Astrocyte (in vitro differentiated cells and primary cell): ENCODE measurements at regions not wholly inside any gene's neighbourhood (a gene's known extent, or its start where the extent isn't known, plus 50 kb on each side); places are given as distances from the start of the nearest gene placed in this dataset.

ENCODE experiments used
- DNase-seq: peaks from one replicate; pipeline ENCODE4 v3.0.0-alpha.2; 2010; ENCODE audit warnings: low read depth
- FAIRE-seq: peaks from 2 replicates; lab custom pipeline; 2011; peaks lifted over from hg19 to GRCh38; lab: Jason Lieb, UNC
- H2AFZ ChIP-seq: 2 replicates; pipeline ENCODE4 v1.6.0; 2012; ENCODE audit warnings: low read depth, low read length, inconsistent platforms
- H3K27ac ChIP-seq: 2 replicates; pipeline ENCODE4 v1.5.1; 2011; ENCODE audit warnings: low read depth, low read length, inconsistent platforms
- H3K27me3 ChIP-seq: 2 replicates; pipeline ENCODE4 v1.6.0; 2011; ENCODE audit warnings: low read length, inconsistent platforms; ENCODE audit not compliant: insufficient read depth
- H3K36me3 ChIP-seq: 2 replicates; pipeline ENCODE4 v1.5.1; 2011; ENCODE audit warnings: low read length, inconsistent platforms; ENCODE audit not compliant: insufficient read depth
- H3K4me1 ChIP-seq: 2 replicates; pipeline ENCODE4 v1.5.1; 2011; ENCODE audit warnings: low read length, inconsistent platforms; ENCODE audit not compliant: insufficient read depth
- H3K4me2 ChIP-seq: 2 replicates; pipeline ENCODE4 v1.6.0; 2012; ENCODE audit warnings: low read length, inconsistent platforms
- H3K4me3 ChIP-seq: 2 replicates; pipeline ENCODE4 v1.5.1; 2011; ENCODE audit warnings: low read depth, mild to moderate bottlenecking, low read length, inconsistent platforms; ENCODE audit not compliant: insufficient read depth
- H3K79me2 ChIP-seq: 2 replicates; pipeline ENCODE4 v1.6.0; 2012; ENCODE audit warnings: mild to moderate bottlenecking, low read length, inconsistent platforms; ENCODE audit not compliant: insufficient read depth
- H3K9ac ChIP-seq: 2 replicates; pipeline ENCODE4 v1.6.0; 2012; ENCODE audit warnings: mild to moderate bottlenecking, low read length, inconsistent platforms
- H3K9me3 ChIP-seq: 2 replicates; pipeline ENCODE4 v1.5.1; 2012; ENCODE audit warnings: low read depth, mild to moderate bottlenecking, low read length, inconsistent platforms; ENCODE audit not compliant: insufficient read depth
- H4K20me1 ChIP-seq: 2 replicates; pipeline ENCODE4 v1.6.0; 2012; ENCODE audit warnings: low read length, inconsistent platforms; ENCODE audit not compliant: insufficient read depth
- H3K27ac Mint-ChIP-seq: one replicate; pipeline ENCODE4 v1.8.0; 2021; ENCODE audit warnings: mild to moderate bottlenecking, mixed read lengths; ENCODE audit not compliant: unreplicated experiment
- H3K27me3 Mint-ChIP-seq: one replicate; pipeline ENCODE4 v1.8.0; 2021; ENCODE audit warnings: low read depth, mixed read lengths; ENCODE audit not compliant: unreplicated experiment
- H3K36me3 Mint-ChIP-seq: one replicate; pipeline ENCODE4 v1.8.0; 2021; ENCODE audit warnings: low read depth, mixed read lengths; ENCODE audit not compliant: unreplicated experiment
- H3K4me1 Mint-ChIP-seq: one replicate; pipeline ENCODE4 v1.8.0; 2021; ENCODE audit warnings: low read depth, mixed read lengths; ENCODE audit not compliant: unreplicated experiment
- H3K4me3 Mint-ChIP-seq: one replicate; pipeline ENCODE4 v1.8.0; 2021; ENCODE audit warnings: mild to moderate bottlenecking, moderate library complexity, mixed read lengths; ENCODE audit not compliant: unreplicated experiment
- H3K9me3 Mint-ChIP-seq: one replicate; pipeline ENCODE4 v1.8.0; 2021; ENCODE audit warnings: mild to moderate bottlenecking, mixed read lengths; ENCODE audit not compliant: unreplicated experiment
- CTCF ChIP-seq: IDR thresholded peaks from 2 replicates; pipeline ENCODE4 v1.5.1; 2011; ENCODE audit warnings: low read depth, mild to moderate bottlenecking, inconsistent platforms, low read length, moderate library complexity; ENCODE audit not compliant: insufficient read depth
- EZH2 ChIP-seq: IDR thresholded peaks from 2 replicates; pipeline ENCODE4 v1.6.1; 2012; ENCODE audit warnings: mild to moderate bottlenecking, low read length, inconsistent platforms; ENCODE audit not compliant: insufficient read depth

- H3K27ac ChIP-seq: no peak overlapping the region
- no peaks in the 10 kb centered on the region for H4K20me1 ChIP-seq
- no peaks in the 10 kb centered on the region for H3K79me2 ChIP-seq
- H3K4me1 ChIP-seq: no peaks in the 10 kb centered on the region
- H3K9me3 ChIP-seq: peaks cover 6% of the 10 kb centered on the region
- DNase-seq (no peak), FAIRE-seq (no peak)
- H3K4me2 ChIP-seq: no peak overlapping the region
- no peaks in the 10 kb centered on the region for H3K36me3 Mint-ChIP-seq
- no peaks in the 10 kb centered on the region for H3K27me3 Mint-ChIP-seq
- H3K4me3 ChIP-seq: no peak overlapping the region
- H3K27ac Mint-ChIP-seq: no peak overlapping the region
- no peaks in the 10 kb centered on the region for H3K36me3 ChIP-seq
- H2AFZ ChIP-seq: no peak overlapping the region
- no peak overlapping the region for H3K9ac ChIP-seq
- H3K4me1 Mint-ChIP-seq: peaks cover 11% of the 10 kb centered on the region
- no peak overlapping the region for H3K4me3 Mint-ChIP-seq
- peaks cover 5% of the 10 kb centered on the region for H3K9me3 Mint-ChIP-seq
- no peaks in the 10 kb centered on the region for H3K27me3 ChIP-seq
- TF ChIP-seq EZH2 (no peak), CTCF (no peak)
Observed at GRCh38 chr4:187433141-187433540, 562.4 kb upstream of the ZFP42 start.

GRCh38 chr4:187436251-187436650, 559.3 kb upstream of the ZFP42 start:
- H3K27ac Mint-ChIP-seq: no peak overlapping the region
- Histone ChIP-seq H3K27ac (no peak overlapping the region), H3K79me2 (no peaks in the 10 kb centered on the region), H3K36me3 (no peaks in the 10 kb centered on the region), H3K4me2 (no peak overlapping the region), H3K4me1 (no peaks in the 10 kb centered on the region), H3K27me3 (no peaks in the 10 kb centered on the region), H3K9ac (no peak overlapping the region), H3K9me3 (peaks cover 7% of the 10 kb centered on the region), H2AFZ (no peak overlapping the region), H3K4me3 (no peak overlapping the region), H4K20me1 (no peaks in the 10 kb centered on the region)
- no peak for TF ChIP-seq EZH2
- TF ChIP-seq CTCF: no peak
- no peak for DNase-seq
- H3K27me3 Mint-ChIP-seq: no peaks in the 10 kb centered on the region
- H3K36me3 Mint-ChIP-seq: no peaks in the 10 kb centered on the region
- H3K9me3 Mint-ChIP-seq: peaks cover 7% of the 10 kb centered on the region
- H3K4me3 Mint-ChIP-seq: no peak overlapping the region
- peaks cover 15% of the 10 kb centered on the region for H3K4me1 Mint-ChIP-seq
- FAIRE-seq: no peak

GRCh38 chr4:187444061-187444460, 551.5 kb upstream of the ZFP42 start:
- Histone ChIP-seq H2AFZ (no peak overlapping the region), H3K4me1 (no peaks in the 10 kb centered on the region), H4K20me1 (no peaks in the 10 kb centered on the region), H3K27me3 (no peaks in the 10 kb centered on the region), H3K36me3 (no peaks in the 10 kb centered on the region), H3K4me3 (no peak overlapping the region), H3K9me3 (no peaks in the 10 kb centered on the region), H3K4me2 (no peak overlapping the region), H3K79me2 (no peaks in the 10 kb centered on the region), H3K27ac (no peak overlapping the region), H3K9ac (no peak overlapping the region)
- H3K4me3 Mint-ChIP-seq: no peak overlapping the region
- FAIRE-seq (no peak), DNase-seq (no peak)
- H3K9me3 Mint-ChIP-seq: no peaks in the 10 kb centered on the region
- no peaks in the 10 kb centered on the region for H3K27me3 Mint-ChIP-seq
- no peaks in the 10 kb centered on the region for H3K36me3 Mint-ChIP-seq
- TF ChIP-seq CTCF (no peak), EZH2 (no peak)
- no peak overlapping the region for H3K27ac Mint-ChIP-seq
- H3K4me1 Mint-ChIP-seq: peaks cover 13% of the 10 kb centered on the region
